Mesenchymal stem cell (in vitro differentiated cells and primary cell): ENCODE measurements at regions not wholly inside any gene's neighbourhood (a gene's known extent, or its start where the extent isn't known, plus 50 kb on each side); places are given as distances from the start of the nearest gene placed in this dataset.

Experiments
- DNase-seq: peaks from one replicate; pipeline ENCODE4 v3.0.0-alpha.2; 2013
- H2AFZ ChIP-seq: one replicate; pipeline ENCODE4 v1.6.1; 2013; ENCODE audit warnings: low read depth, mild to moderate bottlenecking, control low read depth, inconsistent platforms, low read length, moderate library complexity
- H2AK5ac ChIP-seq: 2 replicates; pipeline ENCODE4 v1.6.1; 2013; ENCODE audit warnings: low read length, moderate library complexity, mild to moderate bottlenecking, inconsistent platforms; ENCODE audit not compliant: severe bottlenecking
- H2BK120ac ChIP-seq: one replicate; pipeline ENCODE4 v1.6.1; 2013; ENCODE audit warnings: low read depth, mild to moderate bottlenecking, inconsistent platforms, low read length, moderate library complexity
- H2BK12ac ChIP-seq, 2 experiments: one replicate each; pipeline ENCODE4 v1.6.1; 2013; ENCODE audit warnings: inconsistent platforms in 2 of 2, low read length in 2 of 2, mild to moderate bottlenecking in 2 of 2, moderate library complexity in 2 of 2, control low read depth in 1 of 2
- H2BK15ac ChIP-seq: one replicate; pipeline ENCODE4 v1.6.1; 2013; ENCODE audit warnings: mild to moderate bottlenecking, low read depth, inconsistent platforms; ENCODE audit not compliant: poor library complexity, severe bottlenecking
- H2BK5ac ChIP-seq: 2 replicates; pipeline ENCODE4 v1.6.1; 2013; ENCODE audit warnings: low read depth, mild to moderate bottlenecking, low read length, control low read depth, inconsistent platforms; ENCODE audit not compliant: poor library complexity, severe bottlenecking
- H3K14ac ChIP-seq, 2 experiments: one replicate each; pipeline ENCODE4 v1.6.1; 2013; ENCODE audit warnings: inconsistent platforms in 2 of 2, low read length in 2 of 2, control low read depth in 1 of 2, mild to moderate bottlenecking in 1 of 2, moderate library complexity in 1 of 2
- H3K18ac ChIP-seq, 2 experiments: one replicate each; pipeline ENCODE4 v1.6.1; 2013; ENCODE audit warnings: inconsistent platforms in 2 of 2, low read length in 2 of 2, control low read depth in 1 of 2, low read depth in 1 of 2, mild to moderate bottlenecking in 1 of 2
- H3K23ac ChIP-seq, 2 experiments: one replicate each; pipeline ENCODE4 v1.6.1; 2013; ENCODE audit warnings: inconsistent platforms in 2 of 2, low read length in 2 of 2, mild to moderate bottlenecking in 2 of 2, moderate library complexity in 2 of 2, control low read depth in 1 of 2
- H3K27ac ChIP-seq: 2 replicates; pipeline ENCODE4 v1.5.1; 2013; ENCODE audit warnings: mild to moderate bottlenecking, moderate library complexity, low read length, control low read depth, inconsistent platforms; ENCODE audit not compliant: poor library complexity, severe bottlenecking
- H3K27me3 ChIP-seq, 2 experiments: 2 replicates each; pipeline versions ENCODE4 v1.6.1 to v1.7.0; 2013; ENCODE audit warnings: low read length in 2 of 2, mild to moderate bottlenecking in 2 of 2, moderate library complexity in 2 of 2, control low read depth in 1 of 2, inconsistent platforms in 1 of 2; ENCODE audit not compliant: control insufficient read depth in 1 of 2, insufficient read depth in 1 of 2
- H3K36me3 ChIP-seq, 2 experiments: 2 replicates each; pipeline versions ENCODE4 v1.6.1 to v1.7.0; 2013; ENCODE audit warnings: low read length in 2 of 2, control low read depth in 1 of 2, inconsistent platforms in 1 of 2, low read depth in 1 of 2, mild to moderate bottlenecking in 1 of 2; ENCODE audit not compliant: insufficient read depth in 2 of 2, control insufficient read depth in 1 of 2
- H3K4ac ChIP-seq, 2 experiments: one replicate each; pipeline ENCODE4 v1.6.1; 2013; ENCODE audit warnings: inconsistent platforms in 2 of 2, low read length in 2 of 2, mild to moderate bottlenecking in 2 of 2, moderate library complexity in 2 of 2, control low read depth in 1 of 2, low read depth in 1 of 2
- H3K4me1 ChIP-seq: 2 replicates; pipeline ENCODE4 v1.6.1; 2013; ENCODE audit warnings: low read depth, low read length, control low read depth; ENCODE audit not compliant: control insufficient read depth, insufficient read depth
- H3K4me2 ChIP-seq: 2 replicates; pipeline ENCODE4 v1.6.1; 2013; ENCODE audit warnings: low read length, mild to moderate bottlenecking, inconsistent platforms; ENCODE audit not compliant: poor library complexity, severe bottlenecking
- H3K4me3 ChIP-seq, 2 experiments: 2 replicates each; pipeline versions ENCODE4 v1.5.1 to v1.7.0; 2013; ENCODE audit warnings: low read length in 2 of 2, mild to moderate bottlenecking in 2 of 2, control low read depth in 1 of 2, low read depth in 1 of 2; ENCODE audit not compliant: insufficient read depth in 1 of 2
- H3K79me1 ChIP-seq: replicated peaks from 2 replicates; pipeline ENCODE4 v1.6.1; 2013; ENCODE audit warnings: mild to moderate bottlenecking, control low read depth, low read length, inconsistent platforms; ENCODE audit not compliant: poor library complexity, severe bottlenecking
- H3K9ac ChIP-seq: 2 replicates; pipeline ENCODE4 v1.7.0; 2013; ENCODE audit warnings: mild to moderate bottlenecking, low read length, moderate library complexity
- H3K9me3 ChIP-seq: 2 replicates; pipeline ENCODE4 v1.7.0; 2013; ENCODE audit warnings: mild to moderate bottlenecking, low read length; ENCODE audit not compliant: control insufficient read depth
- H4K8ac ChIP-seq: one replicate; pipeline ENCODE4 v1.6.1; 2013; ENCODE audit warnings: inconsistent platforms, mild to moderate bottlenecking, low read length, moderate library complexity
- H4K91ac ChIP-seq: one replicate; pipeline ENCODE4 v1.6.1; 2013; ENCODE audit warnings: mild to moderate bottlenecking, low read length, inconsistent platforms
- WGBS: methylation state at CpG from one replicate; pipeline ENCODE4 v1.1.7; 2013; ENCODE audit warnings: mixed read lengths; 5-methylcytosine and 5-hydroxymethylcytosine counted together

DNA sequence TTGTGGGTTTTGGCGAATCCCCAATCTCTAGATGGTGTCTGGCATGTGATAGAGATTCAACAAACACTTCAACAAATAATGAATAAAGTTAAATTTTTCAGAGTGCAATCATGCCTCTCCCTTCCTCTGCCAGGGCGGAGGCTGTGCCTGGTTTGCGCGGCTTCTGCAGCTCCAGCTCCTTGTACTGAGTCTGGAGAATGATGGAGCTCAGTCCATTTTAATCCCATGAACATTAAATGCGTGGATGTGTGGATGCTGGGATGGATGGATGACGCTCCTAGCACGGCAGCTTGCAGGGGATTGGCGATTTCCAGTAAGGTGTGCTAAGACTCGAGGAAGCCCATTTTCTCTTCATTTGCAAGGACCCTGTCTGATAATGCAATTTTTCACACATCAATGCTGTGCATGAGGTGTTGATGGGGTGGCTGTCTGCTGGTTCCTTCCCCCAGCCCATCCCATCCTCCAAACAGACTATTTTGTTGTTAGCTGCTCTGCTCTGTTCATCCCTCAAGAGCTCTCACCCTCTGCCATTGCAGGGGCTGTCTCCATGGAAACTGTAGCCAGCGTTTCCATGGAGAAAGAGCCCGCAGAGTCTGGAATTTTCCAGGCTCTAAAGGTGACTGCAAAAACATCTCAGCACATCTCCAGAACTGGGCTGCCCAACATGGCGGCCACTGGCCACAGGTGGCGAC lies 92.6 kb upstream of the PEG3 start:
- H3K23ac ChIP-seq: no peak overlapping the region
- no peak overlapping the region for H2BK5ac ChIP-seq
- no peak overlapping the region for H3K27ac ChIP-seq
- no peak overlapping the region for H2BK15ac ChIP-seq
- H3K4me2 ChIP-seq: no peak overlapping the region
- H3K36me3 ChIP-seq: no peaks in the 10 kb centered on the region
- H2BK12ac ChIP-seq: no peak overlapping the region
- H3K18ac ChIP-seq: no peak overlapping the region
- 61% methylated on average over 11 of the region's 13 CpGs for WGBS
- H3K79me1 ChIP-seq: no peaks in the 10 kb centered on the region
- H3K4ac ChIP-seq: no peak overlapping the region
- no peak overlapping the region for H2AFZ ChIP-seq
- no peak overlapping the region for H3K4me3 ChIP-seq
- no peak overlapping the region for H3K14ac ChIP-seq
- H3K4me1 ChIP-seq: no peaks in the 10 kb centered on the region
- H3K27me3 ChIP-seq: no peaks in the 10 kb centered on the region
- H3K9ac ChIP-seq: no peak overlapping the region
- no peak overlapping the region for H4K8ac ChIP-seq
- no peak overlapping the region for H4K91ac ChIP-seq
- H2BK120ac ChIP-seq: no peak overlapping the region
- DNase-seq: no peak
- no peak overlapping the region for H2AK5ac ChIP-seq
- peaks cover 49% of the 10 kb centered on the region for H3K9me3 ChIP-seq

- H3K4me1 ChIP-seq: no peaks in the 10 kb centered on the region
- H3K14ac ChIP-seq: no peak overlapping the region
- H2BK12ac ChIP-seq: no peak overlapping the region
- no peak overlapping the region for H3K4me3 ChIP-seq
- H2BK15ac ChIP-seq: no peak overlapping the region
- no peak overlapping the region for H2BK5ac ChIP-seq
- no peak overlapping the region for H3K4me2 ChIP-seq
- H2AK5ac ChIP-seq: no peak overlapping the region
- H2AFZ ChIP-seq: no peak overlapping the region
- no peak overlapping the region for H3K18ac ChIP-seq
- no peak overlapping the region for H3K4ac ChIP-seq
- no peak overlapping the region for H4K91ac ChIP-seq
- no peaks in the 10 kb centered on the region for H3K36me3 ChIP-seq
- no peak for DNase-seq
- peaks cover 56% of the 10 kb centered on the region for H3K9me3 ChIP-seq
- WGBS: 73% methylated on average over 9 of the region's 9 CpGs
- H4K8ac ChIP-seq: no peak overlapping the region
- no peak overlapping the region for H3K23ac ChIP-seq
- no peak overlapping the region for H3K9ac ChIP-seq
- no peaks in the 10 kb centered on the region for H3K79me1 ChIP-seq
- no peak overlapping the region for H3K27ac ChIP-seq
- no peak overlapping the region for H2BK120ac ChIP-seq
- H3K27me3 ChIP-seq: no peaks in the 10 kb centered on the region
Measured at GRCh38 chr19:56934438-56935090, 94.0 kb upstream of the PEG3 start.

- Histone ChIP-seq H3K18ac (no peak overlapping the region), H3K36me3 (no peaks in the 10 kb centered on the region), H3K27ac (no peak overlapping the region), H3K23ac (no peak overlapping the region), H2BK120ac (no peak overlapping the region), H4K91ac (no peak overlapping the region), H2AK5ac (no peak overlapping the region), H3K27me3 (no peaks in the 10 kb centered on the region), H2AFZ (no peak overlapping the region), H2BK15ac (no peak overlapping the region), H2BK12ac (no peak overlapping the region), H3K4me1 (peaks cover 2% of the 10 kb centered on the region), H3K79me1 (no peaks in the 10 kb centered on the region), H3K4me3 (no peak overlapping the region), H3K9me3 (peaks cover 57% of the 10 kb centered on the region), H3K4me2 (no peak overlapping the region), H3K9ac (no peak overlapping the region), H3K14ac (no peak overlapping the region), H3K4ac (no peak overlapping the region), H4K8ac (no peak overlapping the region), H2BK5ac (no peak overlapping the region)
- WGBS: 87% methylated on average over 11 of the region's 11 CpGs
- no peak for DNase-seq
Measured at GRCh38 chr19:56939951-56940350, 99.4 kb upstream of the PEG3 start.

GRCh38 chr19:56942756-56943155 lies 102.2 kb upstream of the PEG3 start:
- Histone ChIP-seq H4K91ac (no peak overlapping the region), H3K4me2 (no peak overlapping the region), H2AK5ac (no peak overlapping the region), H3K36me3 (no peaks in the 10 kb centered on the region), H2BK12ac (no peak overlapping the region), H3K18ac (no peak overlapping the region), H3K23ac (no peak overlapping the region), H3K4me3 (peak overlapping the region in 1 of 2 experiments; percentile 39), H3K79me1 (no peaks in the 10 kb centered on the region), H2BK120ac (no peak overlapping the region), H3K27ac (no peak overlapping the region), H3K9me3 (peaks cover 41% of the 10 kb centered on the region), H2BK15ac (no peak overlapping the region), H4K8ac (no peak overlapping the region), H3K4ac (no peak overlapping the region), H2AFZ (no peak overlapping the region), H2BK5ac (no peak overlapping the region), H3K14ac (no peak overlapping the region), H3K4me1 (peaks cover 2% of the 10 kb centered on the region), H3K9ac (no peak overlapping the region), H3K27me3 (no peaks in the 10 kb centered on the region)
- DNase-seq: no peak
- WGBS: 95% methylated on average over 15 of the region's 17 CpGs
